Peyer's patch (tissue), 4 donors: ENCODE measurements at regions not wholly inside any gene's neighbourhood (a gene's known extent, or its start where the extent isn't known, plus 50 kb on each side); places are given as distances from the start of the nearest gene placed in this dataset.
"Not testable (repeated sequence)": the region's sequence is repeated elsewhere in the genome, so short reads cannot be mapped to it uniquely, and the experiment has no call there.

Experiments
- DNase-seq, 3 donors: peaks; one replicate each; pipeline ENCODE4 v3.0.0-alpha.2; 2017 to 2019
- H3K27ac ChIP-seq, 4 donors: fragments of 200-600 bp; sonication (generic); one replicate each; pipeline ENCODE4 v1.5.1; 2016 to 2019
- H3K27me3 ChIP-seq, 2 donors: fragments of 200-600 bp; sonication (generic); one replicate each; pipeline ENCODE4 v1.5.1; 2019
- H3K36me3 ChIP-seq, 3 donors: fragments of 200-600 bp; sonication (generic); one replicate each; pipeline ENCODE4 v1.5.1; 2016 to 2019
- H3K4me1 ChIP-seq, 4 donors: fragments of 200-600 bp; sonication (generic); one replicate each; pipeline ENCODE4 v1.5.1; 2016 to 2019
- H3K4me3 ChIP-seq, 4 donors: fragments of 200-600 bp; sonication (generic); 1 replicate in 3 of 4; 2 replicates in 1 of 4; pipeline ENCODE4 v1.5.1; 2016 to 2019; ENCODE audit warnings: mild to moderate bottlenecking in 1 of 4
- H3K9me3 ChIP-seq, 4 donors: fragments of 200-600 bp; sonication (generic); one replicate each; pipeline ENCODE4 v1.5.1; 2016 to 2019; ENCODE audit warnings: mild to moderate bottlenecking in 1 of 4
- POLR2A ChIP-seq, 2 donors: fragments of 450-650 bp; IDR thresholded peaks; one replicate each; pipeline ENCODE4 v1.5.1; 2017; ENCODE audit warnings: antibody characterized with exemption in 2 of 2, mild to moderate bottlenecking in 2 of 2, moderate library complexity in 2 of 2
- TF ChIP-seq, protein P1 (sequence below), 6 experiments: fragments of 450-650 bp in 4 of 6; fragments of 200-600 bp in 2 of 6; sonication (generic) in 1 of 6; IDR thresholded peaks; one replicate each; pipeline ENCODE4 v1.5.1; 2017 to 2019; ENCODE audit warnings: antibody characterized with exemption in 6 of 6, mild to moderate bottlenecking in 3 of 6, moderate library complexity in 1 of 6

DNA sequence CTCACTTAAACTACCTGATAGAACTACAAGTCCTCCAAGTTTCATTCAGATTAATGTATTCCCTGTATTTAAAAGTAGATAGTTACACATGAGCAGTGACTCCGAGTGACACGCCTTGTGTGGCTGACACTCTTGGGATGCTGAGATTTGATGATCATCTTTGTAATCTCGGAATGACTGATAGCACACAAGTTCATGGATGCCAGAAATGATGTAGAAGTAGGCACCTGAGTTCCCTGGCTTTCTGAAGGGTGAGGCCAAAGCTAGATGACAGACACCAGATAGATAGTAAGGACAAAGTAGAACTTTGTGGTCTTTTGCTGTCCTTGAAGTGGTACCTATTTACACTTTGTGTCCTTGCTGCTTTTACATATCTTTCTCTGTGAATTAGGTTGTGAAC, 491.2 kb downstream of the PCNX1 start:
- Histone ChIP-seq H3K4me3 (no peak overlapping the region), H3K4me1 (peaks cover 0 to 6% (median 0%) of the 10 kb centered on the region in 4 donors), H3K27ac (peak overlapping the region in 3 of 4 donors; percentile 15 to 77 (median 72)), H3K36me3 (no peaks in the 10 kb centered on the region), H3K9me3 (no peaks in the 10 kb centered on the region), H3K27me3 (no peaks in the 10 kb centered on the region)
- no peak for TF ChIP-seq POLR2A (IDR thresholded peaks at IDR 0.05)
- TF ChIP-seq, protein P1, sequence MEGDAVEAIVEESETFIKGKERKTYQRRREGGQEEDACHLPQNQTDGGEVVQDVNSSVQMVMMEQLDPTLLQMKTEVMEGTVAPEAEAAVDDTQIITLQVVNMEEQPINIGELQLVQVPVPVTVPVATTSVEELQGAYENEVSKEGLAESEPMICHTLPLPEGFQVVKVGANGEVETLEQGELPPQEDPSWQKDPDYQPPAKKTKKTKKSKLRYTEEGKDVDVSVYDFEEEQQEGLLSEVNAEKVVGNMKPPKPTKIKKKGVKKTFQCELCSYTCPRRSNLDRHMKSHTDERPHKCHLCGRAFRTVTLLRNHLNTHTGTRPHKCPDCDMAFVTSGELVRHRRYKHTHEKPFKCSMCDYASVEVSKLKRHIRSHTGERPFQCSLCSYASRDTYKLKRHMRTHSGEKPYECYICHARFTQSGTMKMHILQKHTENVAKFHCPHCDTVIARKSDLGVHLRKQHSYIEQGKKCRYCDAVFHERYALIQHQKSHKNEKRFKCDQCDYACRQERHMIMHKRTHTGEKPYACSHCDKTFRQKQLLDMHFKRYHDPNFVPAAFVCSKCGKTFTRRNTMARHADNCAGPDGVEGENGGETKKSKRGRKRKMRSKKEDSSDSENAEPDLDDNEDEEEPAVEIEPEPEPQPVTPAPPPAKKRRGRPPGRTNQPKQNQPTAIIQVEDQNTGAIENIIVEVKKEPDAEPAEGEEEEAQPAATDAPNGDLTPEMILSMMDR (IDR thresholded peaks at IDR 0.05) = no peak
- DNase-seq = no peak

DNA sequence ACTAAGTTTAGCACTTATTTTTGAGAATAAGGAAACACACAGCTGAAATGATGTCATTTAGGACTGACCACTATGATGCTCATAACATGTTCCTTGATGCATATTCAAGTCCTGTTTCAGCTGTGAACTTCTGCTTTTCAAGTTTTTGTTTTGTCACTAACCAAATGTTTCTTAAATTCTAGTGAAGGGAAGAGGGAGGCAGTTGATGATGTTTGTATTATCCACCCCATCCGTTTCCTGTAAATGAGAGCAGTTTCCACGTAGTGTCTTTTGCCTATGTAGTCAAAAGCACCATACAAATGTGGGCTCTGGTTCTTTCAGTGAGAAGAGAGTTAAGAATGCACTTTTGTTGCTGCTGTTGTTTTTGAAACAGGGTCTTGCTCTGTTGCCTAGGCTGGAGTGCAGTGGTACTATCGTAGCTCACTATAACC, 491.8 kb downstream of the PCNX1 start:
- no peak for TF ChIP-seq POLR2A (IDR thresholded peaks at IDR 0.05)
- TF ChIP-seq, protein P1 (IDR thresholded peaks at IDR 0.05) = no peak
- no peak for DNase-seq
- H3K27ac ChIP-seq = peak overlapping the region; percentile 47 to 77 (median 63)

DNA sequence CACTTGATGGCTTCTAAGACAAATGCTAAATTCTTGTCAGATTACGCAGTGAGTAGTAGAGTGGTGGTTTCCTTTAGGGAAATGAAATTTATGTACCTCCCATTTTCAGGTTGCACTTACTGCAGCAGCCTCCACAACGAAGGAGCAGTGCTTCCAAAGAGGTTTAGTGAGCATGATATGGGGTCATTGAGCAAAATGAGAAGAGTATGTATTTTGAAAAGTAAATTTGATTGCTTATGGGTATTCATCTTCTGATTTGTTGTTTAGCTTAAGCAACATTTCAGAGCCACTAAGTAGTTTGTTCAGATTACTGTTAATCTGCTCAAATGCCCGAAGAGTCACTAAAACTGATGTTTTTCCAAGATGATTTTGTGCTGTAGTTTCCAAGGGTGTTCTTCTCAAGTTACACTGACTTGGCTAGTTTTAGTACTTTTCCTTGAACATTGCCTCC, 493.6 kb downstream of the PCNX1 start:
- Histone ChIP-seq H3K4me3 (no peak overlapping the region), H3K27me3 (no peaks in the 10 kb centered on the region), H3K36me3 (no peaks in the 10 kb centered on the region), H3K27ac (peak overlapping the region in 2 of 4 donors; percentile 25 to 71), H3K9me3 (no peaks in the 10 kb centered on the region), H3K4me1 (peaks cover 0 to 6% (median 0%) of the 10 kb centered on the region in 4 donors)
- DNase-seq = peak in 1 of 3 donors; percentile 35
- TF ChIP-seq, protein P1 (IDR thresholded peaks at IDR 0.05) = no peak
- TF ChIP-seq POLR2A (IDR thresholded peaks at IDR 0.05) = no peak

More for the DNA sequence above, 491.8 kb downstream of the PCNX1 start:
- Histone ChIP-seq H3K4me3 (no peak overlapping the region), H3K9me3 (no peaks in the 10 kb centered on the region), H3K27me3 (no peaks in the 10 kb centered on the region), H3K4me1 (peaks cover 0 to 6% (median 0%) of the 10 kb centered on the region in 4 donors), H3K36me3 (no peaks in the 10 kb centered on the region)

DNA sequence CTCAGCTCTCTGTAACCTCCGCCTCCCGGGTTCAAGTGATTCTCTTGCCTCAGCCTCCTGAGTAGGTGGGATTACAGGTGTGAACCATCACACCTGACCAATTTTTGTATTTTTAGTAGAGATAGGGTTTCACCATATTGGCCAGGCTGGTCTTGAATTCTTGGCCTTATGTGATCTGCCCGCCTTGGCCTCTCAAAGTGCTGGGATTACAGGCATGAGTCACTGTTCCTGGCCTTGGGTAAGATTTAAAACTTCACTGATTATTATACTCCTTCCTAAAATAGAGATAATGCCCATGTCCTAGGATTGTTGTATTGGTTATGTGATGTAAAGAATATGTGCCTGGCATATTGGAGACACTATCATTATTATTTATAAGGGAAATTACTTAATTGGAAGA, 495.2 kb downstream of the PCNX1 start:
- not testable (repeated sequence) for H3K4me3 ChIP-seq, H3K36me3 ChIP-seq, H3K27ac ChIP-seq, H3K27me3 ChIP-seq, H3K9me3 ChIP-seq, H3K4me1 ChIP-seq, DNase-seq

DNA sequence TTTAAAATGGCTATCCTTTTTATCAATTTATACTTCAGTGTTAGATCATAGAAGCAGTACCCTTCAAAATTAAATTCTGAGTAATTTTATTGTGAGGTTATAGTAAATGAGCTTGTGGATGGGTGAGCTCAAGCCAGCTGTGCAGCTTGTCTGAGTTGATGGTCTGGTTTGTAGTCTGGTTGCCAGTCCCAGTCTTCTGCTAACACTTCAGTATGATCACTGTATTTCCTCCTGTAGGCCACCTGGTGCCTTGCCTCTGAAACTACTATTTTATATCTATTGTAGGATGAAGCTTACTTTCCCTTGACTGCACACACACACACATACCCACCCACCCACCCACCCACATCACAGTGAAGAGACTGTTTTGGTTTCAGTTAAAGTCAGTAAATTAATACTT, 496.4 kb downstream of the PCNX1 start:
- Histone ChIP-seq H3K27ac (no peak overlapping the region), H3K36me3 (no peaks in the 10 kb centered on the region), H3K9me3 (no peaks in the 10 kb centered on the region), H3K4me3 (no peak overlapping the region), H3K27me3 (no peaks in the 10 kb centered on the region), H3K4me1 (peaks cover 0 to 6% (median 0%) of the 10 kb centered on the region in 4 donors)
- peak in 2 of 3 donors; percentile 24 to 59 for DNase-seq
- no peak for TF ChIP-seq POLR2A (IDR thresholded peaks at IDR 0.05)
- TF ChIP-seq, protein P1 (IDR thresholded peaks at IDR 0.05) = peak in 3 of 6 experiments; percentile 37 to 50 (median 44)

DNA sequence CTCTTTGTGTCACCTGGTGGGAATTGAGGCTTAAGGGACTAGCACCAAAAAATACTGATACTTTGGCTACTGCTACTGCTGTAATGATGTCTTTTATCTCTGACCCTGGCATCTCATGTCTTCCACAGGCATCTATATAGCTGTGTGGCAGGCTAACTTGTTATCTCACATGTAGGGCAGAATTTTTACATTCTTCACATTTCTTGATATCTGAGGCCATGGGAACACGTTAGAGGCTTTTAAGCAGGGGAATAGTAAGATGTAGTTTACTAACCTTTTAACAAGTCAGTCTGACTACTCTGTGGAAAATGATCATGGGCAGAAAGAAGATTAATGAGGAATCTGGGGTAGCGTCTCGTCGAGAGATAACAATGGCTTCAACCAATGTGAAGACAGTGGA, 498.4 kb downstream of the PCNX1 start:
- Histone ChIP-seq H3K4me1 (peaks cover 0 to 6% (median 0%) of the 10 kb centered on the region in 4 donors), H3K9me3 (no peaks in the 10 kb centered on the region), H3K27me3 (no peaks in the 10 kb centered on the region), H3K27ac (no peak overlapping the region), H3K36me3 (no peaks in the 10 kb centered on the region), H3K4me3 (no peak overlapping the region)
- DNase-seq = no peak
- TF ChIP-seq, protein P1 (IDR thresholded peaks at IDR 0.05) = no peak
- no peak for TF ChIP-seq POLR2A (IDR thresholded peaks at IDR 0.05)
